ENCODE measurements at regions not wholly inside any gene's neighbourhood (a gene's known extent, or its start where the extent isn't known, plus 50 kb on each side); places are given as distances from the start of the nearest gene placed in this dataset.

- TF ChIP-seq GATA2 (IDR thresholded peaks at IDR 0.05; ENCODE audit: low read depth, low read length): peak; percentile 92
- TF ChIP-seq GATA3 (IDR thresholded peaks at IDR 0.05; ENCODE audit: low read depth, low read length): peak; percentile 99
Observed at GRCh38 chr3:104367000-104367399, 999.7 kb upstream of the ALCAM start.
